ENCODE measurements at regions not wholly inside any gene's neighbourhood (a gene's known extent, or its start where the extent isn't known, plus 50 kb on each side); places are given as distances from the start of the nearest gene placed in this dataset.

- Histone ChIP-seq H3K4me1 (no peaks in the 10 kb centered on the region), H3K36me3 (no peaks in the 10 kb centered on the region), H3K4me3 (no peak overlapping the region), H3K27ac (no peak overlapping the region), H3K9me3 (no peaks in the 10 kb centered on the region), H3K27me3 (no peaks in the 10 kb centered on the region)
- WGBS, 5 donors = 75 to 95% (median 90%) methylated on average over 1 of the region's 1 CpG
- intact Hi-C loops (cut with DNase I; ENCODE audit: low total_unique reads) = no loop called here
- no peak for DNase-seq
- TF ChIP-seq POLR2A (IDR thresholded peaks at IDR 0.05) (no peak), CTCF (IDR thresholded peaks at IDR 0.05) (no peak), POLR2AphosphoS5 (IDR thresholded peaks at IDR 0.05) (no peak), EP300 (IDR thresholded peaks at IDR 0.05) (no peak)
Measured at GRCh38 chr4:116320859-116321258, 764.5 kb downstream of the TRAM1L1 start.

- WGBS, 5 donors = 75 to 100% (median 83%) methylated on average over 1 of the region's 1 CpG
- no peak for DNase-seq
- H3K9me3 ChIP-seq = no peaks in the 10 kb centered on the region
- no peaks in the 10 kb centered on the region for H3K36me3 ChIP-seq
- TF ChIP-seq POLR2A (IDR thresholded peaks at IDR 0.05) = no peak
- no peak for TF ChIP-seq EP300 (IDR thresholded peaks at IDR 0.05)
- no peak for TF ChIP-seq CTCF (IDR thresholded peaks at IDR 0.05)
- no peak for TF ChIP-seq POLR2AphosphoS5 (IDR thresholded peaks at IDR 0.05)
- H3K4me1 ChIP-seq = no peaks in the 10 kb centered on the region
- no peaks in the 10 kb centered on the region for H3K27me3 ChIP-seq
- H3K27ac ChIP-seq = no peak overlapping the region
- intact Hi-C loops (cut with DNase I; ENCODE audit: low total_unique reads) = no loop called here
- no peak overlapping the region for H3K4me3 ChIP-seq
Measured at GRCh38 chr4:116303736-116304188, 781.6 kb downstream of the TRAM1L1 start.

- Histone ChIP-seq H3K27ac (no peak overlapping the region), H3K9me3 (no peaks in the 10 kb centered on the region), H3K4me3 (no peak overlapping the region), H3K27me3 (no peaks in the 10 kb centered on the region), H3K4me1 (no peaks in the 10 kb centered on the region), H3K36me3 (no peaks in the 10 kb centered on the region)
- WGBS, 5 donors = 79 to 89% (median 84%) methylated on average over 3 of the region's 3 CpGs
- no peak for TF ChIP-seq POLR2AphosphoS5 (IDR thresholded peaks at IDR 0.05)
- TF ChIP-seq CTCF (IDR thresholded peaks at IDR 0.05) = no peak
- TF ChIP-seq EP300 (IDR thresholded peaks at IDR 0.05) = no peak
- no peak for TF ChIP-seq POLR2A (IDR thresholded peaks at IDR 0.05)
- intact Hi-C loops (cut with DNase I; ENCODE audit: low total_unique reads) = no loop called here
- DNase-seq = no peak
Measured at GRCh38 chr4:116302990-116303735, 782.2 kb downstream of the TRAM1L1 start.

GRCh38 chr4:116275006-116275405 is 810.4 kb downstream of the TRAM1L1 start:
- H3K36me3 ChIP-seq = no peaks in the 10 kb centered on the region
- H3K4me3 ChIP-seq = no peak overlapping the region
- TF ChIP-seq POLR2A (IDR thresholded peaks at IDR 0.05) (no peak), CTCF (IDR thresholded peaks at IDR 0.05) (no peak), POLR2AphosphoS5 (IDR thresholded peaks at IDR 0.05) (no peak), EP300 (IDR thresholded peaks at IDR 0.05) (no peak)

More at GRCh38 chr4:116275006-116275405, 810.4 kb downstream of the TRAM1L1 start:
- WGBS, 5 donors = 60 to 82% (median 80%) methylated on average over 2 of the region's 2 CpGs
- no peak for DNase-seq
- H3K27ac ChIP-seq = no peak overlapping the region
- H3K27me3 ChIP-seq = no peaks in the 10 kb centered on the region
- peaks cover 0 to 37% (median 30%) of the 10 kb centered on the region in 4 donors for H3K9me3 ChIP-seq
- H3K4me1 ChIP-seq = no peaks in the 10 kb centered on the region
- intact Hi-C loops (cut with DNase I; ENCODE audit: low total_unique reads) = no loop called here
